ENCODE measurements at regions not wholly inside any gene's neighbourhood (a gene's known extent, or its start where the extent isn't known, plus 50 kb on each side); places are given as distances from the start of the nearest gene placed in this dataset.

- Histone ChIP-seq H3K27me3 (ENCODE audit: control insufficient read depth, insufficient read depth, low read length) (no peaks in the 10 kb centered on the region), H3K4me1 (ENCODE audit: control insufficient read depth, insufficient read depth, low read length) (no peaks in the 10 kb centered on the region), H3K9me3 (ENCODE audit: control insufficient read depth, insufficient read depth, low read depth, low read length) (peaks cover 5% of the 10 kb centered on the region; the same call in 1 of the 2 replicates), H3K36me3 (ENCODE audit: control insufficient read depth, insufficient read depth, low read length) (no peaks in the 10 kb centered on the region), H3K27ac (ENCODE audit: low read length) (no peak overlapping the region), H3K4me3 (ENCODE audit: low read depth in 2 of 2, low read length in 2 of 2) (no peak overlapping the region)
- POLR2A ChIA-PET, result no interaction called here
- TF ChIP-seq TCF7L2 (IDR thresholded peaks at IDR 0.05; ENCODE audit: low read depth, low read length) (no peak), POLR2AphosphoS5 (IDR thresholded peaks at IDR 0.05; ENCODE audit: low read depth, low read length) (no peak), CTCF (IDR thresholded peaks at IDR 0.05) (no peak), SIN3A (IDR thresholded peaks at IDR 0.05; ENCODE audit: borderline replicate concordance, insufficient read depth, low read depth, low read length) (no peak)
- TF ChIP-seq, protein P1, sequence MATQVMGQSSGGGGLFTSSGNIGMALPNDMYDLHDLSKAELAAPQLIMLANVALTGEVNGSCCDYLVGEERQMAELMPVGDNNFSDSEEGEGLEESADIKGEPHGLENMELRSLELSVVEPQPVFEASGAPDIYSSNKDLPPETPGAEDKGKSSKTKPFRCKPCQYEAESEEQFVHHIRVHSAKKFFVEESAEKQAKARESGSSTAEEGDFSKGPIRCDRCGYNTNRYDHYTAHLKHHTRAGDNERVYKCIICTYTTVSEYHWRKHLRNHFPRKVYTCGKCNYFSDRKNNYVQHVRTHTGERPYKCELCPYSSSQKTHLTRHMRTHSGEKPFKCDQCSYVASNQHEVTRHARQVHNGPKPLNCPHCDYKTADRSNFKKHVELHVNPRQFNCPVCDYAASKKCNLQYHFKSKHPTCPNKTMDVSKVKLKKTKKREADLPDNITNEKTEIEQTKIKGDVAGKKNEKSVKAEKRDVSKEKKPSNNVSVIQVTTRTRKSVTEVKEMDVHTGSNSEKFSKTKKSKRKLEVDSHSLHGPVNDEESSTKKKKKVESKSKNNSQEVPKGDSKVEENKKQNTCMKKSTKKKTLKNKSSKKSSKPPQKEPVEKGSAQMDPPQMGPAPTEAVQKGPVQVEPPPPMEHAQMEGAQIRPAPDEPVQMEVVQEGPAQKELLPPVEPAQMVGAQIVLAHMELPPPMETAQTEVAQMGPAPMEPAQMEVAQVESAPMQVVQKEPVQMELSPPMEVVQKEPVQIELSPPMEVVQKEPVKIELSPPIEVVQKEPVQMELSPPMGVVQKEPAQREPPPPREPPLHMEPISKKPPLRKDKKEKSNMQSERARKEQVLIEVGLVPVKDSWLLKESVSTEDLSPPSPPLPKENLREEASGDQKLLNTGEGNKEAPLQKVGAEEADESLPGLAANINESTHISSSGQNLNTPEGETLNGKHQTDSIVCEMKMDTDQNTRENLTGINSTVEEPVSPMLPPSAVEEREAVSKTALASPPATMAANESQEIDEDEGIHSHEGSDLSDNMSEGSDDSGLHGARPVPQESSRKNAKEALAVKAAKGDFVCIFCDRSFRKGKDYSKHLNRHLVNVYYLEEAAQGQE (IDR thresholded peaks at IDR 0.05; ENCODE audit: insufficient read depth in 1 of 2, low read depth in 2 of 2, low read length in 1 of 2), result no peak
- in situ Hi-C loops (cut with HindIII; ENCODE audit: low pct_unique_long_range_greater_than_20kb, low sequenced_read_pairs), result no loop called here
- BruUV-seq (replicated peaks), result no TSS peak
- no peak for ATAC-seq
- no peak for DNase-seq (ENCODE audit: low read depth, low spot score)
- CTCF ChIA-PET, result interaction anchor here (0.5 kb wide), 1 partner anchor 478 kb away, joined by 3 read pairs; no protein-coding TSS in a partner anchor
- intact Hi-C loops (cut with micrococcal nuclease; ENCODE audit: unreplicated experiment), result no loop called here
Measured at GRCh38 chr6:4301871-4302270, 166.5 kb upstream of the ECI2 start.

GRCh38 chr6:4300917-4301316 is 165.5 kb upstream of the ECI2 start:
- ChIA-PET CTCF (no interaction called here), POLR2A (no interaction called here)
- Histone ChIP-seq H3K36me3 (ENCODE audit: control insufficient read depth, insufficient read depth, low read length) (no peaks in the 10 kb centered on the region), H3K4me1 (ENCODE audit: control insufficient read depth, insufficient read depth, low read length) (no peaks in the 10 kb centered on the region), H3K27ac (ENCODE audit: low read length) (no peak overlapping the region), H3K9me3 (ENCODE audit: control insufficient read depth, insufficient read depth, low read depth, low read length) (peaks cover 5% of the 10 kb centered on the region; the same call in 1 of the 2 replicates), H3K27me3 (ENCODE audit: control insufficient read depth, insufficient read depth, low read length) (no peaks in the 10 kb centered on the region), H3K4me3 (ENCODE audit: low read depth in 2 of 2, low read length in 2 of 2) (no peak overlapping the region)
- DNase-seq (ENCODE audit: low read depth, low spot score) (no peak), ATAC-seq (no peak)
- in situ Hi-C loops (cut with HindIII; ENCODE audit: low pct_unique_long_range_greater_than_20kb, low sequenced_read_pairs), result no loop called here
- BruUV-seq (replicated peaks), result no TSS peak
- intact Hi-C loops (cut with micrococcal nuclease; ENCODE audit: unreplicated experiment), result no loop called here
- TF ChIP-seq SIN3A (IDR thresholded peaks at IDR 0.05; ENCODE audit: borderline replicate concordance, insufficient read depth, low read depth, low read length) (no peak), TCF7L2 (IDR thresholded peaks at IDR 0.05; ENCODE audit: low read depth, low read length) (no peak), CTCF (IDR thresholded peaks at IDR 0.05) (no peak)
- TF ChIP-seq, protein P1 (IDR thresholded peaks at IDR 0.05; ENCODE audit: insufficient read depth in 1 of 2, low read depth in 2 of 2, low read length in 1 of 2), result no peak

Data from Panc1 (cell line).